Spleen (tissue), 7 donors: ENCODE measurements at regions not wholly inside any gene's neighbourhood (a gene's known extent, or its start where the extent isn't known, plus 50 kb on each side); places are given as distances from the start of the nearest gene placed in this dataset.

Experiments
- CTCF ChIP-seq, 11 experiments: fragments of 200-600 bp in 7 of 11; fragments of 450-650 bp in 4 of 11; sonication (generic) in 4 of 11; IDR thresholded peaks in 8 of 11; conservative IDR thresholded peaks in 3 of 11; 1 replicate in 7 of 11; 2 replicates in 4 of 11; pipeline versions ENCODE4 v1.4.0 to v1.8.0; 2016 to 2021; ENCODE audit warnings: antibody characterized with exemption in 11 of 11, inconsistent platforms in 4 of 11, mild to moderate bottlenecking in 1 of 11
- POLR2A ChIP-seq, 3 donors: fragments of 450-650 bp; IDR thresholded peaks; one replicate each; pipeline ENCODE4 v1.5.1; 2017; ENCODE audit warnings: antibody characterized with exemption in 3 of 3, mild to moderate bottlenecking in 1 of 3
- POLR2AphosphoS5 ChIP-seq, 3 donors: sonication (generic); formaldehyde crosslinking; IDR thresholded peaks; one replicate each; pipeline ENCODE4 v1.5.1; 2017; ENCODE audit warnings: antibody characterized with exemption in 3 of 3
- donor health status: DM: no; HTN: no; CAD: no; lungs with moderate emphysema.
- donor health status: DM: no; HTN: no; CAD: no.
- donor health status: DM: no; HTN: no; CAD: no.

- TF ChIP-seq CTCF (IDR thresholded peaks at IDR 0.05 in 8 of 11, conservative IDR thresholded peaks at IDR 0.05 in 3 of 11) (no peak), POLR2AphosphoS5 (IDR thresholded peaks at IDR 0.05) (no peak), POLR2A (IDR thresholded peaks at IDR 0.05) (no peak)
Measured at GRCh38 chrX:67480789-67481188, 63.0 kb upstream of the AR start.
